Mesothelial cell of epicardium (in vitro differentiated cells): ENCODE measurements at regions not wholly inside any gene's neighbourhood (a gene's known extent, or its start where the extent isn't known, plus 50 kb on each side); places are given as distances from the start of the nearest gene placed in this dataset.

Source experiments
- DNase-seq, 2 experiments: peaks; one replicate each; pipeline ENCODE4 v3.0.0; 2021; ENCODE audit warnings: low spot score in 2 of 2; ENCODE audit not compliant: unreplicated experiment in 2 of 2
- H3K27ac Mint-ChIP-seq: 2 replicates; pipeline ENCODE4 v1.8.0; 2021; ENCODE audit warnings: mixed read lengths
- H3K27me3 Mint-ChIP-seq: 2 replicates; pipeline ENCODE4 v1.8.0; 2021; ENCODE audit warnings: low read depth, mixed read lengths
- H3K36me3 Mint-ChIP-seq: 2 replicates; pipeline ENCODE4 v1.8.0; 2021; ENCODE audit warnings: mixed read lengths
- H3K4me1 Mint-ChIP-seq: 2 replicates; pipeline ENCODE4 v1.8.0; 2021; ENCODE audit warnings: mixed read lengths
- H3K4me3 Mint-ChIP-seq: 2 replicates; pipeline ENCODE4 v1.8.0; 2021; ENCODE audit warnings: mild to moderate bottlenecking, moderate library complexity, mixed read lengths
- H3K9me3 Mint-ChIP-seq: 2 replicates; pipeline ENCODE4 v1.8.0; 2021; ENCODE audit warnings: mixed read lengths
- TF ChIP-seq, protein P1 (sequence below): fragments of 200-600 bp; sonication (generic); IDR thresholded peaks from one replicate; pipeline ENCODE4 v1.5.0; 2021; ENCODE audit warnings: antibody characterized with exemption; ENCODE audit not compliant: unreplicated experiment

DNA sequence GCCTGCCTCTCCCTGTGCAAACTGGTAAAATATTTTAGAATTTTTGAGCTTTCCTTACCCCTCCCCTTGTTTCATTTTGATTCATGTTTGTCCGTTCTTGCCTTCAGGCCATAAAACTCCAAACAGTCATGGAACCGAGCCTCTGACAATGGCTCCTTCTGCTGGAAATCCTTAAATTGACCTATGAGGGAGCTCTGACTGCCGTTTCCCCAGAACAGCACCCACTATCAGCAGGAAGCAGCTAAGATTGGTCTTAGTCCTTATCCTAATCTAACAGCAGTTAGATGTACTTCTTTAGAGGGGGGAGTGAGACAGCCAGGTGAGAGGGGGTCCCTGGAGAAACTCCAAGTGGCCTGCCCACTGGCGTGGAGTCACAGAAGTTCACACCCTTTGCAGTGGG is 106.7 kb downstream of the FAM174A start:
- Mint-ChIP-seq H3K4me3 (no peak overlapping the region), H3K4me1 (peaks cover 25% of the 10 kb centered on the region), H3K36me3 (no peaks in the 10 kb centered on the region), H3K27me3 (no peaks in the 10 kb centered on the region), H3K27ac (no peak overlapping the region), H3K9me3 (no peaks in the 10 kb centered on the region)
- TF ChIP-seq, protein P1, sequence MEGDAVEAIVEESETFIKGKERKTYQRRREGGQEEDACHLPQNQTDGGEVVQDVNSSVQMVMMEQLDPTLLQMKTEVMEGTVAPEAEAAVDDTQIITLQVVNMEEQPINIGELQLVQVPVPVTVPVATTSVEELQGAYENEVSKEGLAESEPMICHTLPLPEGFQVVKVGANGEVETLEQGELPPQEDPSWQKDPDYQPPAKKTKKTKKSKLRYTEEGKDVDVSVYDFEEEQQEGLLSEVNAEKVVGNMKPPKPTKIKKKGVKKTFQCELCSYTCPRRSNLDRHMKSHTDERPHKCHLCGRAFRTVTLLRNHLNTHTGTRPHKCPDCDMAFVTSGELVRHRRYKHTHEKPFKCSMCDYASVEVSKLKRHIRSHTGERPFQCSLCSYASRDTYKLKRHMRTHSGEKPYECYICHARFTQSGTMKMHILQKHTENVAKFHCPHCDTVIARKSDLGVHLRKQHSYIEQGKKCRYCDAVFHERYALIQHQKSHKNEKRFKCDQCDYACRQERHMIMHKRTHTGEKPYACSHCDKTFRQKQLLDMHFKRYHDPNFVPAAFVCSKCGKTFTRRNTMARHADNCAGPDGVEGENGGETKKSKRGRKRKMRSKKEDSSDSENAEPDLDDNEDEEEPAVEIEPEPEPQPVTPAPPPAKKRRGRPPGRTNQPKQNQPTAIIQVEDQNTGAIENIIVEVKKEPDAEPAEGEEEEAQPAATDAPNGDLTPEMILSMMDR = no peak
- DNase-seq = no peak

- Mint-ChIP-seq H3K27me3 (no peaks in the 10 kb centered on the region), H3K27ac (no peak overlapping the region), H3K36me3 (no peaks in the 10 kb centered on the region), H3K4me1 (peaks cover 26% of the 10 kb centered on the region), H3K4me3 (no peak overlapping the region), H3K9me3 (no peaks in the 10 kb centered on the region)
- no peak for DNase-seq
- TF ChIP-seq, protein P1 = no peak
These were observed 108.3 kb downstream of the FAM174A start for GRCh38 chr5:100643473-100643872.

- TF ChIP-seq, protein P1 = no peak
- Mint-ChIP-seq H3K4me1 (peaks cover 23% of the 10 kb centered on the region), H3K9me3 (no peaks in the 10 kb centered on the region), H3K4me3 (no peak overlapping the region), H3K27me3 (no peaks in the 10 kb centered on the region), H3K36me3 (no peaks in the 10 kb centered on the region), H3K27ac (no peak overlapping the region)
- DNase-seq = no peak
These were observed 109.0 kb downstream of the FAM174A start for GRCh38 chr5:100644185-100644584.

GRCh38 chr5:100644776-100645175 is 109.6 kb downstream of the FAM174A start:
- TF ChIP-seq, protein P1 = no peak
- Mint-ChIP-seq H3K27ac (no peak overlapping the region), H3K4me3 (no peak overlapping the region), H3K36me3 (no peaks in the 10 kb centered on the region), H3K4me1 (peaks cover 25% of the 10 kb centered on the region), H3K27me3 (no peaks in the 10 kb centered on the region), H3K9me3 (no peaks in the 10 kb centered on the region)
- no peak for DNase-seq

DNA sequence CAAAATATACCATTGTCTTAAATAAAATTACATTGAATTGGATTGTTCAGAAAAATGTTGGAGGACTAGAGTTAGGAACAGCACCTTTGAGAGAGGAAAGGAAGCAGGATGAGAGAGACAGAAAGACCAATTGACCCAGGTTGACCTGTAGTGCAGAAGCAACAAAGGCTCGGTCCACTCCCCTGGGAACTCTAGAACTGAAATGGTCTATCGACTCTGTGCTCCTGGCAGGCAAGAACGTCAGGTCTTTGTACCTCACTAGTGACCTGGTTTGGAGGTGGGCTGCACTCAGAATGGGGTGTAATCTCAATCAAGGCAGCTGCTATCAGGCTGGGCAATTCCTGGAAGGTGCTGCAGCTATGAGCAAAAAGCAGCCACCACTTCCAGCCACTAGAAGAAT is 110.8 kb downstream of the FAM174A start:
- Mint-ChIP-seq H3K4me3 (no peak overlapping the region), H3K36me3 (no peaks in the 10 kb centered on the region), H3K27me3 (no peaks in the 10 kb centered on the region), H3K27ac (no peak overlapping the region), H3K4me1 (peaks cover 25% of the 10 kb centered on the region), H3K9me3 (no peaks in the 10 kb centered on the region)
- TF ChIP-seq, protein P1 = no peak
- no peak for DNase-seq

GRCh38 chr5:100646691-100647090 is 111.5 kb downstream of the FAM174A start:
- Mint-ChIP-seq H3K36me3 (no peaks in the 10 kb centered on the region), H3K4me1 (peaks cover 25% of the 10 kb centered on the region), H3K4me3 (no peak overlapping the region), H3K27ac (no peak overlapping the region), H3K27me3 (no peaks in the 10 kb centered on the region), H3K9me3 (no peaks in the 10 kb centered on the region)
- TF ChIP-seq, protein P1 = no peak
- no peak for DNase-seq
